ENCODE measurements at regions not wholly inside any gene's neighbourhood (a gene's known extent, or its start where the extent isn't known, plus 50 kb on each side); places are given as distances from the start of the nearest gene placed in this dataset.

DNA sequence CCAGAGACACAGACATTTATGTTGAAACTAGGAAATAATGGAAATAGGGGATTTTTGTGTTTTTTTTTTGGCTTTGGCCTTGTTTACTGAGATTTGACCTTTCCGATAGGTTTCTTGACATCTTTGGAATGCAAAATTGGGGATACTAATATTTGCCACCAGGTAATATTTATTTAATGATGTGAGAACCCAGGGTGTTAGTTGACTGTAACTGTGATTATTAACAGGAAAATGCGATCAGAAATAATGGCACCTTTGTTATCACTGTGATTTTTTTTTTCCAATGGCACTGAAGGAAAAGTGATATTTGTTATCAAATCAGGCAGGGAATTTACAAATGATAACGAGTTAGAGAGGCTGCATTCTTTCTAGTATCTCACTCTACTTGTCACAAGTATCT, 330.5 kb downstream of the SOX4 start:
- TF ChIP-seq, protein P1, sequence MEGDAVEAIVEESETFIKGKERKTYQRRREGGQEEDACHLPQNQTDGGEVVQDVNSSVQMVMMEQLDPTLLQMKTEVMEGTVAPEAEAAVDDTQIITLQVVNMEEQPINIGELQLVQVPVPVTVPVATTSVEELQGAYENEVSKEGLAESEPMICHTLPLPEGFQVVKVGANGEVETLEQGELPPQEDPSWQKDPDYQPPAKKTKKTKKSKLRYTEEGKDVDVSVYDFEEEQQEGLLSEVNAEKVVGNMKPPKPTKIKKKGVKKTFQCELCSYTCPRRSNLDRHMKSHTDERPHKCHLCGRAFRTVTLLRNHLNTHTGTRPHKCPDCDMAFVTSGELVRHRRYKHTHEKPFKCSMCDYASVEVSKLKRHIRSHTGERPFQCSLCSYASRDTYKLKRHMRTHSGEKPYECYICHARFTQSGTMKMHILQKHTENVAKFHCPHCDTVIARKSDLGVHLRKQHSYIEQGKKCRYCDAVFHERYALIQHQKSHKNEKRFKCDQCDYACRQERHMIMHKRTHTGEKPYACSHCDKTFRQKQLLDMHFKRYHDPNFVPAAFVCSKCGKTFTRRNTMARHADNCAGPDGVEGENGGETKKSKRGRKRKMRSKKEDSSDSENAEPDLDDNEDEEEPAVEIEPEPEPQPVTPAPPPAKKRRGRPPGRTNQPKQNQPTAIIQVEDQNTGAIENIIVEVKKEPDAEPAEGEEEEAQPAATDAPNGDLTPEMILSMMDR (IDR thresholded peaks at IDR 0.05) = no peak
- TF ChIP-seq POLR2A (IDR thresholded peaks at IDR 0.05) = no peak
- no peak for DNase-seq
- H3K27ac ChIP-seq = no peak overlapping the region
- intact Hi-C loops (cut with DNase I) = no loop called here
- 85 to 88% (median 86%) methylated on average over 3 of the region's 3 CpGs for WGBS, 4 donors
- H3K4me3 ChIP-seq = no peak overlapping the region
- H3K9me3 ChIP-seq (replicated peaks in 1 of 3) = no peaks in the 10 kb centered on the region
- no peaks in the 10 kb centered on the region for H3K36me3 ChIP-seq (replicated peaks in 1 of 2)
- H3K27me3 ChIP-seq = no peaks in the 10 kb centered on the region
- no peaks in the 10 kb centered on the region for H3K4me1 ChIP-seq (replicated peaks in 1 of 2)

DNA sequence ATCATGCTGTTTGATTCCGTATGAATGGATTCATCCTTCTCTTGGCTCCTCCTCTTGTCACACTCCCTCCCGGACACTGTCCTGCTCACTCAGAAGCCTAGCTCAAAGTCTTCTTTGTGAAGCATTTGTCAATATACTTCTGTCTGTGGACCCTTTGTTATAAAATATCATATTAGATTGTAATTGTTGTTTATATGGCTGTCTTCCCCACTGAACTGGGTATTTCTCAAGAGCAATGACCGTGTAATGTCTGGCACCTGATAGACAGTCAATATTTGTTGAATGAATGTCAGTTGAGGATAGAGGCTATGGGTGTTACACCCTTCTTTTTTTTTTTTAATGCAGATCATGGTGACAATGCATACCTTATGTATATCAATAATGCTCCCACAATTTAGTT, 335.3 kb downstream of the SOX4 start:
- H3K27ac ChIP-seq = no peak overlapping the region
- TF ChIP-seq, protein P1 (IDR thresholded peaks at IDR 0.05) = no peak
- no peak for TF ChIP-seq POLR2A (IDR thresholded peaks at IDR 0.05)
- no peaks in the 10 kb centered on the region for H3K4me1 ChIP-seq (replicated peaks in 1 of 2)
- H3K36me3 ChIP-seq (replicated peaks in 1 of 2) = no peaks in the 10 kb centered on the region
- intact Hi-C loops (cut with DNase I) = no loop called here
- no peaks in the 10 kb centered on the region for H3K9me3 ChIP-seq (replicated peaks in 1 of 3)
- no peak for DNase-seq
- H3K27me3 ChIP-seq = no peaks in the 10 kb centered on the region
- no peak overlapping the region for H3K4me3 ChIP-seq
- WGBS, 4 donors = 79 to 88% (median 82%) methylated on average over 3 of the region's 3 CpGs

DNA sequence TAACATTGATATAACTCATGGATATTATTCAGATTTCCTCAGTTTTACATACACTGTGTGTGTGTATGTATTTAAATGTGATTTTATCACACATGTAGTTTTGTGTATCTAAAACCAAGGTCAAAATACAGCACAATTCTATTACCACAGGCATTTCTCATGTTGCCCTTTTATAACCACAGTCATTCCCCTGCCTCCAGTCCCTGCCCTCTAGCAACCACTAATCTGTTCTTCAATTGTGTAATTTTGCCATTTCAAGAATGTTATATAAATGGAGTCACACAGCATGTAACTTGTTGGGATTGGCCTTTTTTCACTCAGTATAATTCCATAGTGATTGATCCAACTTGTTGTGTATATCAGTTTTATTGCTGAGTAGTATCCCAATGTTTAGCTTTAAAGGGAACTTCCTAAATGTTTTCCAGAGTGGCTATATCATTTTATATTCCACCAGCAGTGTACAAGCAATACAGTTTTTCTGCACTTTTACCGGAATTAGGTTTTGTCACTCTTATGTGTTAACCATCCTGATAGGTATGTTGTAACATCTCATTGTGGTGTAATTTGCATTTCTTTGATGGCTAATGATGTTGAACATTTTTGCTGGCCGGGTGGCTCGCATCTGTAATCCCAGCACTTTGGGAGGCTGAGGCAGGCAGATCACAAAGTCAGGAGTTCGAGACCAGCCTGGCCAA, 338.2 kb downstream of the SOX4 start:
- no peak overlapping the region for H3K27ac ChIP-seq
- H3K36me3 ChIP-seq (replicated peaks in 1 of 2) = no peaks in the 10 kb centered on the region
- intact Hi-C loops (cut with DNase I) = no loop called here
- no peaks in the 10 kb centered on the region for H3K4me1 ChIP-seq (replicated peaks in 1 of 2)
- no peak for TF ChIP-seq POLR2A (IDR thresholded peaks at IDR 0.05)
- TF ChIP-seq, protein P1 (IDR thresholded peaks at IDR 0.05) = no peak
- 79 to 90% (median 86%) methylated on average over 3 to 4 of the region's 4 CpGs for WGBS, 4 donors
- H3K9me3 ChIP-seq (replicated peaks in 1 of 3) = no peaks in the 10 kb centered on the region
- no peak for DNase-seq
- H3K4me3 ChIP-seq = no peak overlapping the region
- H3K27me3 ChIP-seq = no peaks in the 10 kb centered on the region

DNA sequence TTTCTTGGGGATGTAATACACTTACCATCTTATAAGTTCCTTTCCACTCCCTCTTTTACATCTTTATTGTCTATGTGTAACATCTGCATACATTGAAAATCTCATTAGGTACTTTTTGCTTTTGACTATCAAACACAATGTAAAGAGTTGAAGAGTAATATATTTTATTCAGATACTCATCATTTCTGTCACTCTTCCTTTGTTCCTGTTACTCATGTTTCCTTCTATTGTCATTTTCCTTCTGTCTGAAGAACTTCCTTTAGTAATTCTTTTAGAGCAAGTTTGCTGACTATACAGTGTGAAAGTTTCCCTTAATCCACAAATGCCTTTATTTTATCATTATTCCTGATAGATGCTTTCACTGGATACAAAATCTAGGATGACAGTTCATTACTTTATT, 339.8 kb downstream of the SOX4 start:
- Histone ChIP-seq H3K4me1 (replicated peaks in 1 of 2) (no peaks in the 10 kb centered on the region), H3K9me3 (replicated peaks in 1 of 3) (no peaks in the 10 kb centered on the region), H3K36me3 (replicated peaks in 1 of 2) (no peaks in the 10 kb centered on the region), H3K27ac (no peak overlapping the region), H3K27me3 (no peaks in the 10 kb centered on the region), H3K4me3 (no peak overlapping the region)
- DNase-seq = no peak
- intact Hi-C loops (cut with DNase I) = no loop called here
- TF ChIP-seq, protein P1 (IDR thresholded peaks at IDR 0.05) = no peak
- no peak for TF ChIP-seq POLR2A (IDR thresholded peaks at IDR 0.05)

Data from adrenal gland (tissue), 9 donors.